Suprapubic skin (tissue), 3 donors: ENCODE measurements at regions not wholly inside any gene's neighbourhood (a gene's known extent, or its start where the extent isn't known, plus 50 kb on each side); places are given as distances from the start of the nearest gene placed in this dataset.

ENCODE experiments used
- POLR2AphosphoS5 ChIP-seq, 3 donors: sonication (generic); formaldehyde crosslinking; IDR thresholded peaks; one replicate each; pipeline ENCODE4 v1.6.1; 2017; ENCODE audit warnings: antibody characterized with exemption in 3 of 3
- TF ChIP-seq, protein P1 (sequence below), 2 donors: fragments of 200-600 bp in 1 of 2; fragments of 450-650 bp in 1 of 2; sonication (generic) in 1 of 2; IDR thresholded peaks; one replicate each; pipeline ENCODE4 v1.5.1; 2016 to 2019; ENCODE audit warnings: antibody characterized with exemption in 2 of 2, mild to moderate bottlenecking in 1 of 2, moderate library complexity in 1 of 2

DNA sequence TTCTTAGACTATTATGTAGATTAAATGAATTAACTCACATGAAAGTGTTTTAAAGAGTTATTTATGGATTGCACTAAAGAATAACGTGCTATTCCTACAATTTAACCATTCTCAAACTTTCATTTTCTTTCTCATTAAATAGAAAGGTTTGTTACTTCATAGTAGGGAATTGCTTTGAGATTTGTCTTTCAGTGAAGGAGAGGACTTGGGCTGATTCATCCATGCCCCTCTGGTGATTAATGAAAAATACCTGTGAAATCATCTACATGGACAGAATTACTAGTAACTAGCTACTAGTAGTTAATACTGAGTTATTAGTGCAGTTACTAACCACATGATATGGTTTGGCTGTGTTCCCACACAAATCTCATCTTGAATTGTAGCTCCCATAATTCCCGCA is 275.8 kb upstream of the CDH20 start:
- TF ChIP-seq POLR2AphosphoS5 (IDR thresholded peaks at IDR 0.05) = no peak
- TF ChIP-seq, protein P1, sequence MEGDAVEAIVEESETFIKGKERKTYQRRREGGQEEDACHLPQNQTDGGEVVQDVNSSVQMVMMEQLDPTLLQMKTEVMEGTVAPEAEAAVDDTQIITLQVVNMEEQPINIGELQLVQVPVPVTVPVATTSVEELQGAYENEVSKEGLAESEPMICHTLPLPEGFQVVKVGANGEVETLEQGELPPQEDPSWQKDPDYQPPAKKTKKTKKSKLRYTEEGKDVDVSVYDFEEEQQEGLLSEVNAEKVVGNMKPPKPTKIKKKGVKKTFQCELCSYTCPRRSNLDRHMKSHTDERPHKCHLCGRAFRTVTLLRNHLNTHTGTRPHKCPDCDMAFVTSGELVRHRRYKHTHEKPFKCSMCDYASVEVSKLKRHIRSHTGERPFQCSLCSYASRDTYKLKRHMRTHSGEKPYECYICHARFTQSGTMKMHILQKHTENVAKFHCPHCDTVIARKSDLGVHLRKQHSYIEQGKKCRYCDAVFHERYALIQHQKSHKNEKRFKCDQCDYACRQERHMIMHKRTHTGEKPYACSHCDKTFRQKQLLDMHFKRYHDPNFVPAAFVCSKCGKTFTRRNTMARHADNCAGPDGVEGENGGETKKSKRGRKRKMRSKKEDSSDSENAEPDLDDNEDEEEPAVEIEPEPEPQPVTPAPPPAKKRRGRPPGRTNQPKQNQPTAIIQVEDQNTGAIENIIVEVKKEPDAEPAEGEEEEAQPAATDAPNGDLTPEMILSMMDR (IDR thresholded peaks at IDR 0.05) = no peak
